ENCODE measurements at regions not wholly inside any gene's neighbourhood (a gene's known extent, or its start where the extent isn't known, plus 50 kb on each side); places are given as distances from the start of the nearest gene placed in this dataset.
"Not testable (repeated sequence)": the region's sequence is repeated elsewhere in the genome, so short reads cannot be mapped to it uniquely, and the experiment has no call there.

DNA sequence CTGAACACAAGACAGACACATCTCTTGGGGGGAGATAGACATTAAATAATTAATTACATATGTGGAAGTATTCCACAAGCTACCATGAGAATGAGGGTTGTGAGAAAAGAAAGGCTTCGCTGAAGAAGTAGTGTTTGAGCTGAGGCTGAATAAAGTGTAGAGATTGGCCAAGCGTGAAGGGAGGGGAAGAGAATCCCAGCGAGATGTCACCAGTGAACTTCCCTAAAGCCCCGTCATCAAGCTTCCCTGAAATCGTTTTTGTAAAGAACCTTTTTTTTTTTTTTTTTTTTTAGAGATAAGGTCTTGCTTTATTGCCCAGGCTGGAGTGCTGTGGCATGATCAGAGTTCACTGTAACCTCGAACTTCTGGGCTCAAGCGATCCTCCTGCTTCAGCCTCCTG lies 235.2 kb downstream of the KCNRG start:
- no peak for DNase-seq (ENCODE audit: extremely low spot score in 2 of 2)
- Histone ChIP-seq H3K9me3 (no peaks in the 10 kb centered on the region), H3K4me3 (no peak overlapping the region), H3K36me3 (no peaks in the 10 kb centered on the region), H3K27me3 (no peaks in the 10 kb centered on the region), H3K4me1 (peaks cover under 1% of the 10 kb centered on the region), H3K27ac (no peak overlapping the region)
- intact Hi-C loops (cut with DNase I), result no loop called here
- TF ChIP-seq POLR2AphosphoS5 (IDR thresholded peaks at IDR 0.05; ENCODE audit: insufficient read depth in 1 of 2, low read depth in 1 of 2) (no peak), POLR2A (IDR thresholded peaks at IDR 0.05) (no peak)
- TF ChIP-seq, protein P1, sequence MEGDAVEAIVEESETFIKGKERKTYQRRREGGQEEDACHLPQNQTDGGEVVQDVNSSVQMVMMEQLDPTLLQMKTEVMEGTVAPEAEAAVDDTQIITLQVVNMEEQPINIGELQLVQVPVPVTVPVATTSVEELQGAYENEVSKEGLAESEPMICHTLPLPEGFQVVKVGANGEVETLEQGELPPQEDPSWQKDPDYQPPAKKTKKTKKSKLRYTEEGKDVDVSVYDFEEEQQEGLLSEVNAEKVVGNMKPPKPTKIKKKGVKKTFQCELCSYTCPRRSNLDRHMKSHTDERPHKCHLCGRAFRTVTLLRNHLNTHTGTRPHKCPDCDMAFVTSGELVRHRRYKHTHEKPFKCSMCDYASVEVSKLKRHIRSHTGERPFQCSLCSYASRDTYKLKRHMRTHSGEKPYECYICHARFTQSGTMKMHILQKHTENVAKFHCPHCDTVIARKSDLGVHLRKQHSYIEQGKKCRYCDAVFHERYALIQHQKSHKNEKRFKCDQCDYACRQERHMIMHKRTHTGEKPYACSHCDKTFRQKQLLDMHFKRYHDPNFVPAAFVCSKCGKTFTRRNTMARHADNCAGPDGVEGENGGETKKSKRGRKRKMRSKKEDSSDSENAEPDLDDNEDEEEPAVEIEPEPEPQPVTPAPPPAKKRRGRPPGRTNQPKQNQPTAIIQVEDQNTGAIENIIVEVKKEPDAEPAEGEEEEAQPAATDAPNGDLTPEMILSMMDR (IDR thresholded peaks at IDR 0.05), result no peak

- no peak for DNase-seq (ENCODE audit: extremely low spot score in 2 of 2)
- intact Hi-C loops (cut with DNase I), result no loop called here
- no peaks in the 10 kb centered on the region for H3K4me1 ChIP-seq
- no peak overlapping the region for H3K27ac ChIP-seq
- H3K27me3 ChIP-seq, result no peaks in the 10 kb centered on the region
- TF ChIP-seq POLR2A (IDR thresholded peaks at IDR 0.05) (no peak), POLR2AphosphoS5 (IDR thresholded peaks at IDR 0.05; ENCODE audit: insufficient read depth in 1 of 2, low read depth in 1 of 2) (no peak)
- TF ChIP-seq, protein P1 (IDR thresholded peaks at IDR 0.05), result no peak
- no peaks in the 10 kb centered on the region for H3K9me3 ChIP-seq
- no peak overlapping the region for H3K4me3 ChIP-seq
- H3K36me3 ChIP-seq, result no peaks in the 10 kb centered on the region
Observed at GRCh38 chr13:50255639-50256038, 240.4 kb downstream of the KCNRG start.

DNA sequence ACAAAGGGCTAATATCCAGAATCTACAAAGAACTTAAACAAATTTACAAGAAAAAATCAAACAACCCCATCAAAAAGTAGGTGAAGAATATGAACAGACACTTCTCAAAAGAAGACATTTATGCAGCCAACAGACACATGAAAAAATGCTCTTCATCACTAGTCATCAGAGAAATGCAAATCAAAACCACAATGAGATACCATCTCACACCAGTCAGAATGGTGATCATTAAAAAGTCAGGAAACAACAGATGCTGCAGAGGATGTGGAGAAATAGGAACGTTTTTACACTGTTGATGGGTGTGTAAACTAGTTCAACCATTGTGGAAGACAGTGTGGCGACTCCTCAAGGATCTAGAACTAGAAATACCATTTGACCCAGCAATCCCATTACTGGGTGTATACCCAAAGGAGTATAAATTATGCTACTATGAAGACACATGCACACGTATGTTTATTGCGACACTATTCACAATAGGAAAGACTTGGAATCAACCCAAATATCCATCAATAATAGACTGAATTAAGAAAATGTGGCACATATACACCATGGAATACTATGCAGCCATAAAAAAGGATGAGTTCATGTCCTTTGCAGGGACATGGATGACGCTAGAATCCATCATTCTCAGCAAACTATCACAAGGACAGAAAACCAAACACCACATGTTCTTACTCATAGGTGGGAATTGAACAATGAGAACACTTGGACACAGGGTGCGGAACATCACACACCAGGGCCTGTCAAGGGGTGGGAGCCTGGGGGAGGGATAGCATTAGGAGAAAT lies 241.5 kb downstream of the KCNRG start:
- H3K4me1 ChIP-seq; H3K27ac ChIP-seq; H3K9me3 ChIP-seq; intact Hi-C loops (cut with DNase I); H3K27me3 ChIP-seq; DNase-seq (ENCODE audit: extremely low spot score in 2 of 2); H3K36me3 ChIP-seq; H3K4me3 ChIP-seq: not testable (repeated sequence)

DNA sequence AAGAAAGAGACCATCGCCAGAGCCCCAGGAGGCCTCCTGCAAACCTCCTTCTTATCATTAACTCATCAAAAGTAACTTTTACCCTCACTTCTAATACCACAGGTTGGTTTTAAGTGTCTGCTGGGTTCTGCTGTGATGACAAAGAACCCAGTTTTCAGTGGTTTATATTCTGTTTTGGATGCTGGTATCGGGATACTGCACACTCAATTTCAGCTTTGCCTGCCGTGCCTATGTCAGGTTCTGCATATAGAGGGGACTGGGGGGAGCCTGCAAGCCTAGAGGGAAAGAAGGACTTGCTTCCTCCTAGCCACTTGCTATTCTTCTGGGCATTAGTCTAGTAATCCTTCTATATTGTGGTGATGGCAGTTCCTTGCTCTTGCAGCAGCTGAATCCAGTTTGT lies 242.4 kb downstream of the KCNRG start:
- no peak for DNase-seq (ENCODE audit: extremely low spot score in 2 of 2)
- intact Hi-C loops (cut with DNase I), result no loop called here
- Histone ChIP-seq H3K4me3 (no peak overlapping the region), H3K9me3 (no peaks in the 10 kb centered on the region), H3K27ac (no peak overlapping the region), H3K36me3 (no peaks in the 10 kb centered on the region), H3K27me3 (no peaks in the 10 kb centered on the region), H3K4me1 (no peaks in the 10 kb centered on the region)
- TF ChIP-seq POLR2A (IDR thresholded peaks at IDR 0.05) (no peak), POLR2AphosphoS5 (IDR thresholded peaks at IDR 0.05; ENCODE audit: insufficient read depth in 1 of 2, low read depth in 1 of 2) (no peak)
- TF ChIP-seq, protein P1 (IDR thresholded peaks at IDR 0.05), result no peak

DNA sequence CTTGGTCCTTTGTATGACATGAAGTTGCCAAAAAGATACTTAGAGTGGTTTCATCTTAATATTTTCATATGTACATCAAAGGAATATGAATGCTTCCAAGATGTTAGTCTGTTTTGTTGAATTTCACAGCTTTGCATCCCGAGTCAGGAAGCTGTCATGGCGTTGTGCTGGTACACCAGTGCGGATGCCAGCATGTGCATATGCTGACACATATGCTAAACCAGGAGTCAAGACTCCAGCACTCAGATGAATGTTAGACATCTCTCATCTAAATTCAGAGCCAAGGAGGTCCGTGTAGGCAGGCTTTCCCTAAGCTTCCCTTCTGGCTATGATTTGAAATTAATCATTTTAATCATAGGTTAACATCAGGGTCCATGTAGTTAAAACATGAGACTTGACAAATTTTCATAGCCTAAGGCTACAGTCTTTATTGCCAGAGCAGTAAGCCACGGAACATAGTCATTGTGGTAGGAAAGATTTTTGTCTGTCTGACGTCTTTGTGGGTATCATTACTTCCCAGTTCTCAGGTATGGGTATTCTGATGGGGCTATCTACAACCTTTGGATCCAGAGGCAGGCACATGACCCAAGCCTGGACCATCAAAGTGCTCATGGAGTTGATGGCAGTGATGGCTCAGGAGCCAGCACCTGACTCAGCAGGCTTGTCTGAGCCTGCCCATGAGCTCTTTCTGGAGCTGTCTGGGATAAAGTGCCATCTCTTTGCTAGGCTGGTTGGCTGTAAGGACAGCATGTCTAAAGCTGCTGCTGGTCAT lies 246.1 kb downstream of the KCNRG start:
- TF ChIP-seq POLR2A (IDR thresholded peaks at IDR 0.05), result no peak
- TF ChIP-seq, protein P1 (IDR thresholded peaks at IDR 0.05), result no peak
- TF ChIP-seq POLR2AphosphoS5 (IDR thresholded peaks at IDR 0.05; ENCODE audit: insufficient read depth in 1 of 2, low read depth in 1 of 2), result no peak
- H3K36me3 ChIP-seq, result no peaks in the 10 kb centered on the region
- no peak for DNase-seq (ENCODE audit: extremely low spot score in 2 of 2)
- H3K27ac ChIP-seq, result no peak overlapping the region
- no peaks in the 10 kb centered on the region for H3K9me3 ChIP-seq
- H3K4me3 ChIP-seq, result no peak overlapping the region
- H3K27me3 ChIP-seq, result no peaks in the 10 kb centered on the region
- intact Hi-C loops (cut with DNase I), result no loop called here
- no peaks in the 10 kb centered on the region for H3K4me1 ChIP-seq

Measured in vagina (tissue), 2 donors.